GM23338 (cell line): ENCODE measurements at regions not wholly inside any gene's neighbourhood (a gene's known extent, or its start where the extent isn't known, plus 50 kb on each side); places are given as distances from the start of the nearest gene placed in this dataset.

Experiments
- ATAC-seq: fragments of 200-7000 bp; cut with Tn5 transposase; 3 replicates; pipeline ENCODE4 v1.9.1; 2020
- DNase-seq: peaks from one replicate; pipeline ENCODE4 v3.0.0-alpha.2; 2015; ENCODE audit warnings: low spot score
- H2AFZ ChIP-seq: fragments of 200-600 bp; sonication (generic); 2 replicates; pipeline ENCODE4 v1.8.0; 2016; ENCODE audit warnings: antibody characterized with exemption, mild to moderate bottlenecking, moderate library complexity
- H3F3A ChIP-seq: fragments of 200-600 bp; sonication (generic); replicated peaks from 2 replicates; pipeline ENCODE4 v1.8.0; 2017; ENCODE audit warnings: antibody characterized with exemption, mixed run types, low read depth
- H3K27ac ChIP-seq: fragments of 200-600 bp; sonication (generic); 2 replicates; pipeline ENCODE4 v1.6.1; 2016; ENCODE audit warnings: low read depth
- H3K27me3 ChIP-seq: fragments of 200-600 bp; sonication (generic); 2 replicates; pipeline ENCODE4 v1.8.0; 2016; ENCODE audit warnings: mild to moderate bottlenecking, mixed run types, moderate library complexity; ENCODE audit not compliant: insufficient read depth
- H3K36me3 ChIP-seq: fragments of 200-600 bp; sonication (generic); 2 replicates; pipeline ENCODE4 v1.8.0; 2016; ENCODE audit warnings: mild to moderate bottlenecking; ENCODE audit not compliant: insufficient read depth
- H3K4me1 ChIP-seq: fragments of 200-600 bp; sonication (generic); 2 replicates; pipeline ENCODE4 v1.8.0; 2016; ENCODE audit warnings: mild to moderate bottlenecking, moderate library complexity; ENCODE audit not compliant: insufficient read depth
- H3K4me2 ChIP-seq: fragments of 200-600 bp; sonication (generic); 2 replicates; pipeline ENCODE4 v1.7.1; 2017; ENCODE audit warnings: mixed run types
- H3K4me3 ChIP-seq: fragments of 200-600 bp; sonication (generic); 2 replicates; pipeline ENCODE4 v1.6.1; 2016; ENCODE audit warnings: mixed run types
- H3K79me2 ChIP-seq: fragments of 200-600 bp; sonication (generic); replicated peaks from 2 replicates; pipeline ENCODE4 v1.8.0; 2017; ENCODE audit warnings: mild to moderate bottlenecking; ENCODE audit not compliant: insufficient read depth
- H3K9me2 ChIP-seq: fragments of 200-600 bp; sonication (generic); 2 replicates; pipeline ENCODE4 v1.8.0; 2017; ENCODE audit not compliant: insufficient read depth
- H4K20me1 ChIP-seq: fragments of 200-600 bp; sonication (generic); replicated peaks from 2 replicates; pipeline ENCODE4 v1.8.0; 2017; ENCODE audit warnings: mild to moderate bottlenecking; ENCODE audit not compliant: insufficient read depth
- H3K27ac Mint-ChIP-seq: 2 replicates; pipeline ENCODE4 v1.8.0; 2020; ENCODE audit warnings: inconsistent platforms, mild to moderate bottlenecking, moderate library complexity, mixed read lengths
- H3K27me3 Mint-ChIP-seq: 3 replicates; pipeline ENCODE4 v1.8.0; 2022; ENCODE audit warnings: low read depth, mild to moderate bottlenecking, moderate library complexity, mixed read lengths, inconsistent platforms; ENCODE audit not compliant: insufficient read depth, poor library complexity
- H3K36me3 Mint-ChIP-seq: 3 replicates; pipeline ENCODE4 v1.8.0; 2021; ENCODE audit warnings: low read depth, mild to moderate bottlenecking, inconsistent platforms, moderate library complexity, mixed read lengths
- H3K4me1 Mint-ChIP-seq: 3 replicates; pipeline ENCODE4 v1.8.0; 2020; ENCODE audit warnings: mild to moderate bottlenecking, inconsistent platforms, mixed read lengths
- H3K4me3 Mint-ChIP-seq: 3 replicates; pipeline ENCODE4 v1.8.0; 2021; ENCODE audit warnings: moderate library complexity, mild to moderate bottlenecking, inconsistent platforms, mixed read lengths
- H3K9me3 Mint-ChIP-seq: 3 replicates; pipeline ENCODE4 v1.8.0; 2020; ENCODE audit warnings: moderate library complexity, mild to moderate bottlenecking, inconsistent platforms, mixed read lengths
- CREB1 ChIP-seq: fragments of 250-450 bp; sonication (Bioruptor Pico); IDR thresholded peaks from 2 replicates; pipeline ENCODE4 v1.5.0; 2020; ENCODE audit warnings: low read depth, mild to moderate bottlenecking, moderate library complexity
- EZH2phosphoT487 ChIP-seq: fragments of 200-600 bp; sonication (generic); IDR thresholded peaks from one replicate; pipeline ENCODE4 v1.8.1; 2018; ENCODE audit warnings: antibody characterized with exemption; ENCODE audit not compliant: unreplicated experiment
- JUNB ChIP-seq: IDR thresholded peaks from one replicate; pipeline ENCODE4 v1.6.1; 2016; ENCODE audit warnings: antibody characterized with exemption; ENCODE audit not compliant: unreplicated experiment
- POLR2AphosphoS5 ChIP-seq: IDR thresholded peaks from 2 replicates; pipeline ENCODE4 v1.6.1; 2016; ENCODE audit warnings: antibody characterized with exemption, low read depth
- STAT1 ChIP-seq: IDR thresholded peaks from one replicate; pipeline ENCODE4 v1.6.1; 2016; ENCODE audit warnings: antibody characterized with exemption; ENCODE audit not compliant: unreplicated experiment
- TF ChIP-seq, protein P1 (sequence below), 2 experiments: fragments of 200-600 bp in 1 of 2; sonication (generic) in 1 of 2; conservative IDR thresholded peaks; 2 replicates each; pipeline versions ENCODE4 v1.5.1 to v1.6.1; 2016 to 2017; ENCODE audit warnings: antibody characterized with exemption in 2 of 2, low read depth in 2 of 2, mild to moderate bottlenecking in 2 of 2, moderate library complexity in 1 of 2
- TF ChIP-seq, protein P2 (sequence below): IDR thresholded peaks from one replicate; pipeline ENCODE4 v1.6.1; 2018; ENCODE audit warnings: antibody characterized with exemption; ENCODE audit not compliant: unreplicated experiment

DNA sequence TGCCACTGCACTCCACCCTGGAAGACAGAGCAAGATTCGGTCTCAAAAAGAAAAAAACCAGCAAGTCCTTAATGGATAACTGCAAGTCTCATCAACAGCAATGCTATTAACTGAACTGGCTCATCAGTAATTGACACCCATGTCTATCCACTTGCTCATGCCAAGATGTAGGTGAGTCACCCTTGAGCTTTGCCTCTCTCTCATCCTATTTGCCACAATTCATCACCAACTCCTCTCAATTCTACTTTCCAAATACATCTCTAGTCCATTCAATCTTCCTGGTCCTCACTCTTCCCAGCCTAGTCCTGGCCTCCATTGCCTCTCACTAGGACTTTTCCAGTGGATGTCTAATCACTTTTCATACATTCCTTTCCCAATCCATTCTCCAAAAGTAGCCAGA is 103.7 kb upstream of the PRMT6 start (continued):
- TF ChIP-seq EZH2phosphoT487 (no peak), STAT1 (no peak)

DNA sequence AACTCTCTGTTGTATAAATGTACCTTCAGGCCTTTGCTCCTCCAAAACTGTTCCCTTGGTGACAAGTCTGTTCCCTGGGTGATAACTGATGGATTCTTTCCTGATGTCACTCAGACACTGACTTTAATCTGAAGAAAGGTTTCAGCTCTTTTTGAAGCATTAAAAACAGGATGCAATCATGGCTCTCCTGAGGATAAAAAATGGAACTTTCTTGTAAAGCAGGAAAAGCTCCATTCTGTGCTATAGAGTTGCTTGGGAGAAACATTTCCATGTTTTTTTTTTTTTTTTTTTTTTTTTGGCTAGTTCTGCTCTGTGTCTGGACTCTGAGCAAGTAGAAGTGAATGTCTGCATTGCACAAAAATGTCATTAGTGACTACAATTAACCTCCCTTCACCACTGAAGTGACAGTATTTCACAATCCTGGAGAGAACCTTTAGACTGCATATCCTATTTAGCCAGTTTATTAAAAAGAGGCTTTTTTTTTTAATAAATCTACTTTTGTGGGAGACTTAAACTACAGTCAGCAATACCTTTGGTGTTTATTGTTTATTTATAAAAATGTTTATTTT is 101.7 kb upstream of the PRMT6 start:
- Histone ChIP-seq H3F3A (no peaks in the 10 kb centered on the region), H3K27me3 (no peaks in the 10 kb centered on the region), H3K79me2 (no peaks in the 10 kb centered on the region), H2AFZ (peak overlapping the region; percentile 89), H3K9me2 (no peaks in the 10 kb centered on the region), H3K4me1 (peaks cover 18% of the 10 kb centered on the region), H3K4me2 (no peak overlapping the region), H3K27ac (no peak overlapping the region), H4K20me1 (no peaks in the 10 kb centered on the region), H3K4me3 (no peak overlapping the region), H3K36me3 (no peaks in the 10 kb centered on the region)
- ATAC-seq (no peak), DNase-seq (no peak)
- H3K9me3 Mint-ChIP-seq, result no peaks in the 10 kb centered on the region
- TF ChIP-seq, protein P1, sequence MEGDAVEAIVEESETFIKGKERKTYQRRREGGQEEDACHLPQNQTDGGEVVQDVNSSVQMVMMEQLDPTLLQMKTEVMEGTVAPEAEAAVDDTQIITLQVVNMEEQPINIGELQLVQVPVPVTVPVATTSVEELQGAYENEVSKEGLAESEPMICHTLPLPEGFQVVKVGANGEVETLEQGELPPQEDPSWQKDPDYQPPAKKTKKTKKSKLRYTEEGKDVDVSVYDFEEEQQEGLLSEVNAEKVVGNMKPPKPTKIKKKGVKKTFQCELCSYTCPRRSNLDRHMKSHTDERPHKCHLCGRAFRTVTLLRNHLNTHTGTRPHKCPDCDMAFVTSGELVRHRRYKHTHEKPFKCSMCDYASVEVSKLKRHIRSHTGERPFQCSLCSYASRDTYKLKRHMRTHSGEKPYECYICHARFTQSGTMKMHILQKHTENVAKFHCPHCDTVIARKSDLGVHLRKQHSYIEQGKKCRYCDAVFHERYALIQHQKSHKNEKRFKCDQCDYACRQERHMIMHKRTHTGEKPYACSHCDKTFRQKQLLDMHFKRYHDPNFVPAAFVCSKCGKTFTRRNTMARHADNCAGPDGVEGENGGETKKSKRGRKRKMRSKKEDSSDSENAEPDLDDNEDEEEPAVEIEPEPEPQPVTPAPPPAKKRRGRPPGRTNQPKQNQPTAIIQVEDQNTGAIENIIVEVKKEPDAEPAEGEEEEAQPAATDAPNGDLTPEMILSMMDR (conservative IDR thresholded peaks at IDR 0.05; ENCODE audit: low read depth in 2 of 2), result no peak
- TF ChIP-seq, protein P2, sequence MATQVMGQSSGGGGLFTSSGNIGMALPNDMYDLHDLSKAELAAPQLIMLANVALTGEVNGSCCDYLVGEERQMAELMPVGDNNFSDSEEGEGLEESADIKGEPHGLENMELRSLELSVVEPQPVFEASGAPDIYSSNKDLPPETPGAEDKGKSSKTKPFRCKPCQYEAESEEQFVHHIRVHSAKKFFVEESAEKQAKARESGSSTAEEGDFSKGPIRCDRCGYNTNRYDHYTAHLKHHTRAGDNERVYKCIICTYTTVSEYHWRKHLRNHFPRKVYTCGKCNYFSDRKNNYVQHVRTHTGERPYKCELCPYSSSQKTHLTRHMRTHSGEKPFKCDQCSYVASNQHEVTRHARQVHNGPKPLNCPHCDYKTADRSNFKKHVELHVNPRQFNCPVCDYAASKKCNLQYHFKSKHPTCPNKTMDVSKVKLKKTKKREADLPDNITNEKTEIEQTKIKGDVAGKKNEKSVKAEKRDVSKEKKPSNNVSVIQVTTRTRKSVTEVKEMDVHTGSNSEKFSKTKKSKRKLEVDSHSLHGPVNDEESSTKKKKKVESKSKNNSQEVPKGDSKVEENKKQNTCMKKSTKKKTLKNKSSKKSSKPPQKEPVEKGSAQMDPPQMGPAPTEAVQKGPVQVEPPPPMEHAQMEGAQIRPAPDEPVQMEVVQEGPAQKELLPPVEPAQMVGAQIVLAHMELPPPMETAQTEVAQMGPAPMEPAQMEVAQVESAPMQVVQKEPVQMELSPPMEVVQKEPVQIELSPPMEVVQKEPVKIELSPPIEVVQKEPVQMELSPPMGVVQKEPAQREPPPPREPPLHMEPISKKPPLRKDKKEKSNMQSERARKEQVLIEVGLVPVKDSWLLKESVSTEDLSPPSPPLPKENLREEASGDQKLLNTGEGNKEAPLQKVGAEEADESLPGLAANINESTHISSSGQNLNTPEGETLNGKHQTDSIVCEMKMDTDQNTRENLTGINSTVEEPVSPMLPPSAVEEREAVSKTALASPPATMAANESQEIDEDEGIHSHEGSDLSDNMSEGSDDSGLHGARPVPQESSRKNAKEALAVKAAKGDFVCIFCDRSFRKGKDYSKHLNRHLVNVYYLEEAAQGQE, result no peak
- H3K27me3 Mint-ChIP-seq, result no peaks in the 10 kb centered on the region
- H3K36me3 Mint-ChIP-seq, result no peaks in the 10 kb centered on the region
- peaks cover 20% of the 10 kb centered on the region for H3K4me1 Mint-ChIP-seq
- H3K4me3 Mint-ChIP-seq, result no peak overlapping the region
- no peak overlapping the region for H3K27ac Mint-ChIP-seq

DNA sequence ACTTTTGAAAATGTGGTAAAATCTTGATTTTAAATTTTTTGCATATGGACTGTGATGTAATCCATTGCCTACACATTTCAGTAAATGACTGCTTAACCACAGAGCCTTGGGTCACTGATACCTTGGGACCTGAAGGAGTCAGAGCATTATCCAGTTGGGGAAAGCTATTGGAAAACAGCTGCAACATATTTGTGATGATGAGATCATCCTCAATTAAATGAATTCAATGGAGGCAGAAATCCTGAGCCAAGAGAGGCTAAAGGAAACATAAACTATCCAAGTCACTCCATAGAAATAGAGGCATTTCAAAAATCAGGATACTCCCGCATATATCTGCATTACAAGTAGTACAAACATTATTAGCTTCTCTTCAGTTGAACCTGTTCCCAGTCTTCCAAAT is 99.8 kb upstream of the PRMT6 start:
- Mint-ChIP-seq H3K27ac (no peak overlapping the region), H3K27me3 (no peaks in the 10 kb centered on the region), H3K9me3 (no peaks in the 10 kb centered on the region), H3K4me3 (no peak overlapping the region), H3K4me1 (peaks cover 25% of the 10 kb centered on the region), H3K36me3 (no peaks in the 10 kb centered on the region)
- Histone ChIP-seq H3K27me3 (no peaks in the 10 kb centered on the region), H3K79me2 (no peaks in the 10 kb centered on the region), H2AFZ (no peak overlapping the region), H3F3A (no peaks in the 10 kb centered on the region), H4K20me1 (no peaks in the 10 kb centered on the region), H3K9me2 (no peaks in the 10 kb centered on the region), H3K4me1 (peaks cover 18% of the 10 kb centered on the region), H3K4me2 (no peak overlapping the region), H3K36me3 (no peaks in the 10 kb centered on the region), H3K27ac (no peak overlapping the region), H3K4me3 (no peak overlapping the region)
- ATAC-seq, result no peak
- no peak for DNase-seq
- TF ChIP-seq, protein P1 (conservative IDR thresholded peaks at IDR 0.05; ENCODE audit: low read depth in 2 of 2), result no peak
- no peak for TF ChIP-seq CREB1 (CRISPR knock-in tag)
- TF ChIP-seq JUNB, result no peak
- no peak for TF ChIP-seq POLR2AphosphoS5
- no peak for TF ChIP-seq STAT1
